ENCODE measurements at regions not wholly inside any gene's neighbourhood (a gene's known extent, or its start where the extent isn't known, plus 50 kb on each side); places are given as distances from the start of the nearest gene placed in this dataset.

- TF ChIP-seq, protein P1, sequence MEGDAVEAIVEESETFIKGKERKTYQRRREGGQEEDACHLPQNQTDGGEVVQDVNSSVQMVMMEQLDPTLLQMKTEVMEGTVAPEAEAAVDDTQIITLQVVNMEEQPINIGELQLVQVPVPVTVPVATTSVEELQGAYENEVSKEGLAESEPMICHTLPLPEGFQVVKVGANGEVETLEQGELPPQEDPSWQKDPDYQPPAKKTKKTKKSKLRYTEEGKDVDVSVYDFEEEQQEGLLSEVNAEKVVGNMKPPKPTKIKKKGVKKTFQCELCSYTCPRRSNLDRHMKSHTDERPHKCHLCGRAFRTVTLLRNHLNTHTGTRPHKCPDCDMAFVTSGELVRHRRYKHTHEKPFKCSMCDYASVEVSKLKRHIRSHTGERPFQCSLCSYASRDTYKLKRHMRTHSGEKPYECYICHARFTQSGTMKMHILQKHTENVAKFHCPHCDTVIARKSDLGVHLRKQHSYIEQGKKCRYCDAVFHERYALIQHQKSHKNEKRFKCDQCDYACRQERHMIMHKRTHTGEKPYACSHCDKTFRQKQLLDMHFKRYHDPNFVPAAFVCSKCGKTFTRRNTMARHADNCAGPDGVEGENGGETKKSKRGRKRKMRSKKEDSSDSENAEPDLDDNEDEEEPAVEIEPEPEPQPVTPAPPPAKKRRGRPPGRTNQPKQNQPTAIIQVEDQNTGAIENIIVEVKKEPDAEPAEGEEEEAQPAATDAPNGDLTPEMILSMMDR (conservative IDR thresholded peaks at IDR 0.05; ENCODE audit: low read depth, low read length): no peak
- no peak for TF ChIP-seq POLR2A (IDR thresholded peaks at IDR 0.05; ENCODE audit: low read depth, low read length)
- TF ChIP-seq USF2 (IDR thresholded peaks at IDR 0.05; ENCODE audit: low read depth, low read length): no peak
- no peak for TF ChIP-seq RCOR1 (IDR thresholded peaks at IDR 0.05; ENCODE audit: insufficient replicate concordance, low read length)
- TF ChIP-seq RAD21 (IDR thresholded peaks at IDR 0.05; ENCODE audit: low read length): no peak
- no peak for TF ChIP-seq MAFK (IDR thresholded peaks at IDR 0.05; ENCODE audit: low read depth, low read length)
- TF ChIP-seq MXI1 (IDR thresholded peaks at IDR 0.05; ENCODE audit: borderline replicate concordance, low read depth, low read length): no peak
- no peak for TF ChIP-seq BHLHE40 (IDR thresholded peaks at IDR 0.05; ENCODE audit: low read depth, low read length)
- no peak for TF ChIP-seq MAZ (IDR thresholded peaks at IDR 0.05; ENCODE audit: borderline replicate concordance, low read depth, low read length)
- TF ChIP-seq SMC3 (IDR thresholded peaks at IDR 0.05; ENCODE audit: low read depth, low read length): no peak
- no peak for TF ChIP-seq RFX5 (IDR thresholded peaks at IDR 0.05; ENCODE audit: low read depth, low read length)
- TF ChIP-seq CHD1 (IDR thresholded peaks at IDR 0.05; ENCODE audit: low read depth, low read length): no peak
Observed at GRCh38 chr9:18346745-18347144, 127.2 kb upstream of the ADAMTSL1 start.
